ENCODE measurements at regions not wholly inside any gene's neighbourhood (a gene's known extent, or its start where the extent isn't known, plus 50 kb on each side); places are given as distances from the start of the nearest gene placed in this dataset.

DNA sequence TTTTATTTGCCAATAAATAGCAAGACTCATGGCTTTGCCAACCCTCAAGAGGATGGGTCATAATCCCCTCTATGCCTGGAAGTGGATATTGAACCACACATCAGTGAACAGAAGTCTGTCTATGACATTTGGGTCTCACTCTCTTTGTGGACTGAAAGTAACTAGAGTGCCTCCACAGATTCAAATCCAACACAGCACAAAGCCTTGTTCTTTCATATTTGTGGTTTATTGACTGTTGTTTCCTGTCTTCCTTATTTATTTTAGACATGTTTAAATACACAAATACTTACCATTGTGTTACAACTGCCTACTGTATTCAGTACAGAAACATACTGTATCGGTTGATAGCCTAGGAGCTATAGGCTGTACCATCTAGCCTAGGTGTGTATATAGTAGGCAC is 121.9 kb downstream of the TSN start:
- CTCF ChIA-PET = no interaction called here

DNA sequence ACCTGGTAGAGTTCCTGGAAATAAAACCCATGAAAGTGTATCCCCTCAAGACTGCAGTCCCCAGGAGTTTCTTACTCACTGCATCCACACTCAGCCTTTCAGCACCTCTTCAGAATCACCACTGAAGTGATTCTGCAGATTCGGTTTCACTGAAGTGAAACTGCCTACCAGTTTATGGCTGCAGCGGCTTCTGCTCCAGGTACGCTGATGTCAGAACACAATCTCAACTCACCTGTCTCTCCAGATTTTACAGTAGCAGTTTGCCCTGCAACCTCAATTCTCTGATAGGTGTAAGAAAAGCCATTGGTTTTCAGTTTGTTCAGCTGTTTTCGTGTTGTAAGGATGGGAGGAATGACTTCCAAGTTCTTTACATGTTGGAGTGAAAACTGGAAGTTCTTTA is 124.8 kb downstream of the TSN start:
- TF ChIP-seq BHLHE40 (IDR thresholded peaks at IDR 0.05; ENCODE audit: borderline replicate concordance) = no peak
- TF ChIP-seq, protein P1, sequence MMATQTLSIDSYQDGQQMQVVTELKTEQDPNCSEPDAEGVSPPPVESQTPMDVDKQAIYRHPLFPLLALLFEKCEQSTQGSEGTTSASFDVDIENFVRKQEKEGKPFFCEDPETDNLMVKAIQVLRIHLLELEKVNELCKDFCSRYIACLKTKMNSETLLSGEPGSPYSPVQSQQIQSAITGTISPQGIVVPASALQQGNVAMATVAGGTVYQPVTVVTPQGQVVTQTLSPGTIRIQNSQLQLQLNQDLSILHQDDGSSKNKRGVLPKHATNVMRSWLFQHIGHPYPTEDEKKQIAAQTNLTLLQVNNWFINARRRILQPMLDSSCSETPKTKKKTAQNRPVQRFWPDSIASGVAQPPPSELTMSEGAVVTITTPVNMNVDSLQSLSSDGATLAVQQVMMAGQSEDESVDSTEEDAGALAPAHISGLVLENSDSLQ (IDR thresholded peaks at IDR 0.05) = no peak
- no peak for TF ChIP-seq FOXK2 (IDR thresholded peaks at IDR 0.05)
- no peak for TF ChIP-seq ELF4 (IDR thresholded peaks at IDR 0.05)
- no peak for TF ChIP-seq LEF1 (IDR thresholded peaks at IDR 0.05; ENCODE audit: borderline replicate concordance)
- TF ChIP-seq FOXM1 (IDR thresholded peaks at IDR 0.05; ENCODE audit: borderline replicate concordance) = no peak
- no peak for TF ChIP-seq FOXA1 (IDR thresholded peaks at IDR 0.05)
- TF ChIP-seq ARNT (IDR thresholded peaks at IDR 0.05) = no peak
- TF ChIP-seq ZNF384 (IDR thresholded peaks at IDR 0.05) = no peak
- TF ChIP-seq SP1 (IDR thresholded peaks at IDR 0.05) = no peak
- TF ChIP-seq NFRKB (IDR thresholded peaks at IDR 0.05) = no peak
- TF ChIP-seq HDGF (IDR thresholded peaks at IDR 0.05; ENCODE audit: borderline replicate concordance) = no peak
- POLR2A ChIA-PET = no interaction called here
- DNase-seq (ENCODE audit: extremely low spot score) = no peak
- CTCF ChIA-PET = no interaction called here

More for the DNA sequence above, 121.9 kb downstream of the TSN start:
- TF ChIP-seq, protein P1 (IDR thresholded peaks at IDR 0.05) = no peak
- TF ChIP-seq L3MBTL2 (conservative IDR thresholded peaks at IDR 0.05) (no peak), SP1 (IDR thresholded peaks at IDR 0.05) (no peak), SUZ12 (IDR thresholded peaks at IDR 0.05) (no peak), ZNF384 (IDR thresholded peaks at IDR 0.05) (no peak), HDGF (IDR thresholded peaks at IDR 0.05; ENCODE audit: borderline replicate concordance) (no peak), ELF4 (IDR thresholded peaks at IDR 0.05) (no peak), FOXM1 (IDR thresholded peaks at IDR 0.05; ENCODE audit: borderline replicate concordance) (no peak), LEF1 (IDR thresholded peaks at IDR 0.05; ENCODE audit: borderline replicate concordance) (no peak), FOXK2 (IDR thresholded peaks at IDR 0.05) (no peak), FOXA1 (IDR thresholded peaks at IDR 0.05) (no peak), NFRKB (IDR thresholded peaks at IDR 0.05) (no peak), TARDBP (IDR thresholded peaks at IDR 0.05) (no peak), ARNT (IDR thresholded peaks at IDR 0.05) (no peak), CTBP1 (IDR thresholded peaks at IDR 0.05; ENCODE audit: borderline replicate concordance) (no peak)
- POLR2A ChIA-PET = no interaction called here
- DNase-seq (ENCODE audit: extremely low spot score) = no peak

DNA sequence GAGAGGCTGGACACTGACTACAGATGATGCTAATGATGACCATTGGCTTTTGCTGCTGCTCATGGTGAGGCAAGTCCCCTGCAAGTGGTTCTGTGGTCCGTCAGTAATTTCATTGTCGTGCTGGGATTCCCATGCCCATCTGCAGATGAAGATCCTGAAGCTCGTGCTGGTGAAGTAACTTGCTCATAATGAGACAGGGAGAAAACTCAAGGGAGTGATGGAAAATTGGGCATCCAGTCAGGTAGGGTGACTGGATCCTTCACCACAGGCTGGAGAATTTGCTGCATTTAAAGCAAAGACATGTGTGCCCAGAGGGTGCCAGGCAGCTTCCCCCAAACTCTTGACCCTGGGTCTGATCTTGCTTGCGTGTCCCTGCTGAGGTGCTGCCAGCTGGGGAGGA is 125.6 kb downstream of the TSN start:
- no peak for DNase-seq (ENCODE audit: extremely low spot score)
- ChIA-PET CTCF (no interaction called here), POLR2A (no interaction called here)
- TF ChIP-seq HDGF (IDR thresholded peaks at IDR 0.05; ENCODE audit: borderline replicate concordance) = no peak
- TF ChIP-seq LEF1 (IDR thresholded peaks at IDR 0.05; ENCODE audit: borderline replicate concordance) = no peak

DNA sequence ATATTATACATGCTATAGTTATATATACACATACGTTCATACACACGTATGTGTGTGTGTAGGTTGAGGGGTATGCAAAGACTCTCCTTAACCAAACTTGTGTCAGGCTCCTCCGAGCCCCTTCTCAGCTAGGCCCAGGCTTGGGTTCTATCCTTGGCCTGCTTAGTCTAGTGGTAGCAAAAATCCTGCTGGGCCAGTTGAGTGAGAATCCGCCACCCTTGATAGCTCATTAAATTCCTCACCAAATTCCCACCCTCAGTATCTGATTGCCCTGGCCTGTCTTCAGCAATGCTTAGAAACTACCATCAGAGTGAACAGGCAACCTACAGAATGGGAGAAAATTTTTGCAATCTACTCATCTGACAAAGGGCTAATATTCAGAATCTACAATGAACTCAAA is 126.5 kb downstream of the TSN start:
- no peak for DNase-seq (ENCODE audit: extremely low spot score)
- POLR2A ChIA-PET = no interaction called here
- no peak for TF ChIP-seq ARNT (IDR thresholded peaks at IDR 0.05)
- TF ChIP-seq HDGF (IDR thresholded peaks at IDR 0.05; ENCODE audit: borderline replicate concordance) = no peak
- no peak for TF ChIP-seq SUZ12 (IDR thresholded peaks at IDR 0.05)
- no peak for TF ChIP-seq L3MBTL2 (conservative IDR thresholded peaks at IDR 0.05)
- no peak for TF ChIP-seq FOXA1 (IDR thresholded peaks at IDR 0.05)
- TF ChIP-seq, protein P1 (IDR thresholded peaks at IDR 0.05) = no peak
- no peak for TF ChIP-seq ELF4 (IDR thresholded peaks at IDR 0.05)
- no peak for TF ChIP-seq FOXM1 (IDR thresholded peaks at IDR 0.05; ENCODE audit: borderline replicate concordance)
- no peak for TF ChIP-seq TARDBP (IDR thresholded peaks at IDR 0.05)
- TF ChIP-seq LEF1 (IDR thresholded peaks at IDR 0.05; ENCODE audit: borderline replicate concordance) = no peak
- TF ChIP-seq ZNF384 (IDR thresholded peaks at IDR 0.05) = no peak
- no peak for TF ChIP-seq SP1 (IDR thresholded peaks at IDR 0.05)
- TF ChIP-seq NFRKB (IDR thresholded peaks at IDR 0.05) = no peak
- TF ChIP-seq CTBP1 (IDR thresholded peaks at IDR 0.05; ENCODE audit: borderline replicate concordance) = no peak
- no peak for TF ChIP-seq FOXK2 (IDR thresholded peaks at IDR 0.05)
- no peak for TF ChIP-seq BHLHE40 (IDR thresholded peaks at IDR 0.05; ENCODE audit: borderline replicate concordance)
- CTCF ChIA-PET = no interaction called here

DNA sequence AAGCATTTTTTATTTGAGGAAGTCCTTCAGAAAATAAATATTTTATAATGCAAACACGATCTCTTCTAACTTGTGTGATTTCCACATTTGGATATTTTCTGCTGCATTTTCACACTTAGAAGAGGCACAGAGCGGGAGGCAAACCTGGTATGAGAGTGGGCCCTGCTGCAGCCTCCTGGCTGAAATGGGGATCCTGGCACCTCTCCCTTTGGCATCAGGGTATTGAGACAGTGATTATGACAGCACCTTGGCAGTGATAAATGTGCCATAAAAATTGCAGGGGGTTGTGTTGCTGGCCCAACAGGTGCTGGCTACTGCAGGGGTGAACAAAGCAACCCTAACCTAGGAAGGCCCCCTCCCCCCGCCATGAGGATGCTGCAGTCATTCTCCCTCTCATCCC is 128.6 kb downstream of the TSN start:
- TF ChIP-seq CTBP1 (IDR thresholded peaks at IDR 0.05; ENCODE audit: borderline replicate concordance) (no peak), ARNT (IDR thresholded peaks at IDR 0.05) (no peak), L3MBTL2 (conservative IDR thresholded peaks at IDR 0.05) (no peak), FOXM1 (IDR thresholded peaks at IDR 0.05; ENCODE audit: borderline replicate concordance) (no peak), FOXK2 (IDR thresholded peaks at IDR 0.05) (no peak), ZNF384 (IDR thresholded peaks at IDR 0.05) (no peak), ELF4 (IDR thresholded peaks at IDR 0.05) (no peak), LEF1 (IDR thresholded peaks at IDR 0.05; ENCODE audit: borderline replicate concordance) (no peak), NFRKB (IDR thresholded peaks at IDR 0.05) (no peak), BHLHE40 (IDR thresholded peaks at IDR 0.05; ENCODE audit: borderline replicate concordance) (no peak)
- no peak for DNase-seq (ENCODE audit: extremely low spot score)
- CTCF ChIA-PET = no interaction called here
- POLR2A ChIA-PET = no interaction called here

DNA sequence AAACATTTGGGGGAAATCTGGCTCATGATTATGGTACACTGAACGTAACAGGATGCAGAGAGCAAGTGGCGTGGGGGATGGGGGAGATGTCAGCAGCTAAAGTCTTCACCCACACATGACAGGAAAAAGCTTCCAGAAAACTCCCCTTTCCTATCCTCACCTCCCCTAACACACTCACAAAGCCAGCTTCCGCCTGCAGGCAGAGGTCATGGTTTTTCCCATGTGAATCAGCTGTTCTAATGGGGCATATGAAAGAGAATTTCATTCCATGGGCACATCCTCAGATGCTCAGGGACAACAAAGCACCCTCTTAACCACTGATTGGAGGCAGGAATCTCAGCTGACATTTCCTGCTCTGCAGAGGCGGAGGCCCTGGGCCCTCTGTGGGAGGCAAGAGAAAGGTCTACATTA is 129.1 kb downstream of the TSN start:
- no peak for DNase-seq (ENCODE audit: extremely low spot score)
- CTCF ChIA-PET = no interaction called here

More for the DNA sequence above, 129.1 kb downstream of the TSN start:
- POLR2A ChIA-PET = no interaction called here
- TF ChIP-seq, protein P1 (IDR thresholded peaks at IDR 0.05) = no peak
- TF ChIP-seq L3MBTL2 (conservative IDR thresholded peaks at IDR 0.05) = no peak

Data from HEK293T (cell line).